ENCODE measurements at regions not wholly inside any gene's neighbourhood (a gene's known extent, or its start where the extent isn't known, plus 50 kb on each side); places are given as distances from the start of the nearest gene placed in this dataset.

DNA sequence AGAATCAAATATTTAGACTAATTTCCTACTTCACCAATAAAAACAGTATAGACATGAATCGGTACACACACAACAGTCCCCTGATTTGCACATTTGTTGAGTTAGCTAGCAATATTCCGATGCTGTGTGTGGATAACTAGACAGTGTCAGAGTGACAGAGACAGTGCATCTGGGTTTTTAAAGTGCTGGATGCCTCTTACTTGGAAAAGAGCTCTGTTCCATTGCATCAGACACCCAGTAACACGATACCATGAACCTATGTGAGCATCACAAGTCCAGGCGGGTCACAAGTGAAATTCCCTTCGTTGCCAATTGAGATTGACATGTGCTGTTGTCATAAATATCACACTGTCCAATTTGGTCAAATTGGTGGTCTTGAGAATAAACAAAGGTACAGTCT, 82.0 kb upstream of the ESRRG start:
- DNase-seq: no peak

DNA sequence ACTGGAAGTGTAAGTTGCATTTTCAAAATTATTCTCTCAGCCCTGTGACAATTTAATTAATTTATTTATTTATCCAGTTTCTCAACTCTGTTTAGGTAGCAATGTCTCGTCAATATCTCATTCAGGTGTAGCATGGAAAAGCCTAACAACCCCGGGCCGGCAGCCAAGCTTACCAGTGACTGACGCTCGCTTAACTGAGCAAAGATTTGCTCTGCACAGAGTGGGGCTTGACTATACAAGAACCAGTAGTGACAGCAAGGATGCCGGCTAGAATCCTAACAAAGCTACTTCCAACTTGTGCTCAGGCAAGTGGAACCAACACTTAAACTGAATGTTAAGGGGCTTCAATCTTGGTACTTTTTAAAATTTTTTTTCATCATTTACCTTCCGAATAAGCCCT, 80.9 kb upstream of the ESRRG start:
- DNase-seq: no peak

DNA sequence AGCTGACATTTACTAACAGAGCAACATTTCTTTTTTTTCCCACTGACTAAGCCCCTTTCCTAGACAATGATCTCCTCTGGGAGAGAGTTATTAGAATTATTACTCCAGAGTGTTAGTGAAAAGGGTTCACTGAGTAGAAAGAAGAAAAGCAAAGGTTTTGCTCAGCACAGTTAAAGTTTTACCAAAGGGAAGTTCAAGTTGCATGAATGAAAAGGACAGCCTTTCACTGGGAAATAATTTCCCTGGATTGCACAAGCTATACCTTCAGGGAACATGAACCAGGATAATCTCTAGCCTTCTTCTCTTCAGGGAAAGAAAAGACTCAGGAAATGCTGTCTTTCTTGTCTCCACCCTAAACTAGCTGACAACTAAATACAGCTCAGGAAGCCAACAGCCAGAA, 71.4 kb upstream of the ESRRG start:
- DNase-seq: no peak

DNA sequence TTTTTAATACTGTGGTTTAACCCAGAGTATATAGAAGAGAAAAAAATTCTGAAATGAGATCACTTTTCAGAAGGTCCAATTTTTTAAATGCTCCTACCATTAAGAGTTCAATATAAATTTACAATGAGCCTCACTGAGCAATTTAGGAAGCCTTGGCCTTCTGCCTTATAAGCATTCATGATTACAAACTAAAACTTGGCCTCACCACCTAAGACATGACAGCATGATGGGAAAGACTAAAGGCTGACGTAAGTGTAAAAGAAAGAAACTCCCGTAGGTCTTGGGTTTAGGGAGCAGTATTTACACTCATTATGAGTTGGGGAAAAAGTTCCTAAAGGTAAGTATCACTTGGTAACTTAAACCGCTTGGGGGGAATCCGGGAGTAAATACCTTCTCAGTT, 70.7 kb upstream of the ESRRG start:
- DNase-seq: no peak

DNA sequence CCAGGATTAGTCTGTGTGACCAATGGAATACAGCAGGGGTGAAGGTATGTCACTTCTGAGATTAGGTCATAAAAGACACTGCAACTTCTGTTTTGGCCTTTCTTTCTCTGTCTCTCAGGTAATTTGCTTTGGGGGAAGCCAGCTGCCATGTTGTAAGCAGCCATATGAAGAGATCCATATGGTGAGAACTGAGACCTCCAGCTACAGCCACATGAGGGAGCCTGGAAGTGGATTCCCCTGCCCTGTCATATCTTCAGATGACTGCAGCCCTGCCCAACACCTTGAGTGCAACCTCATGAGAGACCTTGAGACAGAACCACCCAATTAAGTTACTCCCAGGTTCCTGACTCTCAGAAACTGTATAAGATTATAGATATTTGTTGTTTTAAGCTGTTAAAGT, 70.1 kb upstream of the ESRRG start:
- DNase-seq: no peak

DNA sequence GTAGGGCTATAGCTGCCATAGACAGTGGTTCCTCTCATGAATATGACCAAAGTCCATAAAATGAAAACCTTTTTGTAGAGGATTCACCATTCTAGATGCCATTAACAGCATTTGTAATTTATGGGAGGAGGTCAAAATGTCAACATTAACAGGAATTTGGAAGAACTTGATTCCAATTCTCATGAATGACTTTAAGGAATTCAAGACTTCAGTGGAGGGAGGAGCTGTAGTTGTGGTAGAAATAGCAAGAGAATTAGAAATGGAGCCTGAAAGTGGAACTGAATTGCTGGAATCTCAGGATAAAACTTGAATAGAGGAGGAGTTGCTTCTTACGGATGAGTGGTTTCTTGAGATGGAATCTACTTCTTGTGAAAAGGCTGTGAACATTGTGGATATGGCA, 65.4 kb upstream of the ESRRG start:
- DNase-seq: no peak

DNA sequence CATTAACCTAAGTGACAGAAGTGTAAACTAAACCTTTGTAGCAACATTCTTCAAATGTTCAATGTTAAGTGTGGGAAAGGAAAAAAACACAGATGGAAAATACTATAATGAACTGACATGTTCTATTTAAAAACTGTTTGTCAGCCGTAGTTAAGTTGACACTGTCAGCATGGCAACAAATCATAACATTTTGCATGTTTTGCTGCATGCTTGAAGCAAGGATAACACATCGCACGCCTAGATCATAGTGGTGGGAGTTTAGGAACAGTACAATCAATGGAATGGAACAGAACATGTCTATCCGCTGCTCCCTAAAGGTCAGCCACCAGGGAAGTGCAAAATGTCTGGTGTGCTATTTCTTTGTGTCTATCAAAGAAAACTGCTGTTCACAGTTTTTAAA, 62.5 kb upstream of the ESRRG start:
- no peak for DNase-seq

DNA sequence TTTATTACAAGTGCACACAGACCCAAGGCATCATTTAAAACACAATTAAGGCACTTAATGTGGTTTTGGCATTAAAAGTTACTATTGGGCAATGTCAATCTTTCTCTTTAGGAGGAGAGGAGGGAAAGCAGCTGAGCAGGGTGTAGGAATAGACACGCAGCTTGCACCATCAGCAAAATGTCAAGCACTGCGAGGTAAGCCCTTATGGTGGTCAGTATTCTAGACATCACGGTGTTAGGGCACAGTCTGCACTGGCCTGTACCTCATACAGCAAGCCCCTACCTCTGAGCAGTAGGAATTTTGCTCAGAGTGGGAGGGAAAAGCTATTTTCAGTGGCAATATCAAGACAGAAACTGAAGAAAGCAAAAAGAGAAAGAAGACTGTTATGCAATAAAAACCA, 62.0 kb upstream of the ESRRG start:
- no peak for DNase-seq

DNA sequence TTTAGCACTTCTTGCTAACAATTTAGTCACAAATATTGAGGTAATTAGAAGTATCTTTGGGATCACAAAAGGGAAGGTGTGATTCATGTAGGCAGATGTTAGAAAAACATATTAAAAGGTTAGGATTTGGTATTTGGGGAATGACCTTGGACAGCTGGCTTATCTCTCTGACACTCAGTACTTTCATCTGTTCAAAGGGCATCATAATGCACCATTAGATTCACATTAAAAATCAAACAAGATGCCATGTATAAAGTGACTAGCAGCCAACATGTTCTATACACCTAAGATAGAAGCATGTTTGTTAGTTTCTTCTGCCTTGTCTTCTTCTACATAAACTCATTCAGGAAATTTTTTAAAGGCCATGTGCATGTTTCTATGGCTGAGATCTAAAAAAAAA, 56.5 kb upstream of the ESRRG start:
- DNase-seq: no peak

DNA sequence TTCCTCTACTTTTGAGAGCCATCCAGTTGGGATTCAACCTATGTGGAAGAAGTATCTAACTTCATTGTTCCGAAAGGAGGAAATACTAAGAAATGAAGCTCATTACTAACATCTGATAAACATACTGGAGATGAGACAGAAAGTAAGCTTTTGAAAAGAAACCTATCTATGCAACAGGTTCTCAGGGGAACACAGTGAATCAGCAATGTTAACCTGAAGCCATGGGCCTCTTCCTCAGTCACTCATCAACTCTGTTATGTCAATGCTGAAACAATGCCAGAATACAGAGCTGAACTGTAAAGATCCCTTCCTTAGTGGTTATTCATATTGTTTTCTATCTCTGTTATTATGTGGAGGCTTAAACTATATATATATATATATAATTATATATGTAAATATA, 55.5 kb upstream of the ESRRG start:
- DNase-seq: no peak

DNA sequence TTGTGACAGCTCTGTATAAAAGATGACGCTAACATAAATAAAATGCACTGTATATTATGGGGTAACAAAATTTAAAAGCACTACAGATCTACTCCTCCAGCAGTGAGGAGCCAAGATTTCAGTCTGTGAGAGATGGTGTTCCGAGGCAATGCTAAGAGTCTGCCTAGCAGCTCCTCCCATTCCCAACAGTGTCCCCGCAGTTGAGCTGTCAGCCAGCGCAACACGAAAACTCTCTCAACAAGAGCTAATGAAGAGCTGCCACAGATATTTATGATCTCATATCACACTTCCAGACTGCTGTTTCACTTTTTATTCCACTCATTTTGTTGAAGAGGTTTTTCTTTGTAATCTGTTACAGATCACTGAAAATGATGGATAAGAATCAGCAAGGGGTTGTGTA, 53.9 kb upstream of the ESRRG start:
- no peak for DNase-seq
